Fibroblast of lung (primary cell): ENCODE measurements at regions not wholly inside any gene's neighbourhood (a gene's known extent, or its start where the extent isn't known, plus 50 kb on each side); places are given as distances from the start of the nearest gene placed in this dataset.

ENCODE experiments used
- DNase-seq, 2 donors: peaks; one replicate each; pipeline versions ENCODE4 v3.0.0 to v3.0.0-alpha.2; 2010; ENCODE audit warnings: low read depth in 2 of 2
- H2AFZ ChIP-seq: 2 replicates; pipeline ENCODE4 v1.5.1; 2012; ENCODE audit warnings: low read length, control low read depth, inconsistent platforms
- H3K27ac ChIP-seq: 2 replicates; pipeline ENCODE4 v1.5.1; 2011; ENCODE audit warnings: low read length, control low read depth; ENCODE audit not compliant: insufficient read depth
- H3K27me3 ChIP-seq: 2 replicates; pipeline ENCODE4 v1.5.1; 2011; ENCODE audit warnings: mild to moderate bottlenecking, low read length; ENCODE audit not compliant: control insufficient read depth, insufficient read depth
- H3K36me3 ChIP-seq: 2 replicates; pipeline ENCODE4 v1.5.1; 2011; ENCODE audit warnings: low read length; ENCODE audit not compliant: control insufficient read depth, insufficient read depth
- H3K4me1 ChIP-seq: 2 replicates; pipeline ENCODE4 v1.5.1; 2011; ENCODE audit warnings: low read length; ENCODE audit not compliant: control insufficient read depth, insufficient read depth; ENCODE audit errors: extremely low read depth
- H3K4me2 ChIP-seq: 2 replicates; pipeline ENCODE4 v1.5.1; 2011; ENCODE audit warnings: low read length, control low read depth; ENCODE audit not compliant: insufficient read depth; ENCODE audit errors: extremely low read depth
- H3K4me3 ChIP-seq, 4 experiments: fragments of 200-600 bp in 1 of 4; sonication (generic) in 1 of 4; replicated peaks in 1 of 4; 2 replicates each; pipeline ENCODE4 v1.5.1; 2011 to 2016; ENCODE audit warnings: low read length in 4 of 4, low read depth in 3 of 4, mild to moderate bottlenecking in 3 of 4, control low read depth in 2 of 4, inconsistent platforms in 1 of 4, mixed read lengths in 1 of 4; ENCODE audit not compliant: insufficient read depth in 1 of 4; ENCODE audit errors: control extremely low read depth in 1 of 4
- H3K79me2 ChIP-seq: 2 replicates; pipeline ENCODE4 v1.5.1; 2012; ENCODE audit warnings: mild to moderate bottlenecking, low read length, inconsistent platforms; ENCODE audit not compliant: control insufficient read depth, insufficient read depth
- H3K9ac ChIP-seq: 2 replicates; pipeline ENCODE4 v1.5.1; 2011; ENCODE audit warnings: mild to moderate bottlenecking, low read length, control low read depth; ENCODE audit not compliant: insufficient read depth
- H3K9me3 ChIP-seq: 2 replicates; pipeline ENCODE4 v1.5.1; 2012; ENCODE audit warnings: low read depth, low read length; ENCODE audit not compliant: control insufficient read depth, insufficient read depth
- H4K20me1 ChIP-seq: 2 replicates; pipeline ENCODE4 v1.5.1; 2011; ENCODE audit warnings: low read length; ENCODE audit not compliant: control insufficient read depth, insufficient read depth; ENCODE audit errors: extremely low read depth
- EZH2 ChIP-seq: IDR thresholded peaks from 2 replicates; pipeline ENCODE4 v1.5.1; 2012; ENCODE audit warnings: low read length, control low read depth, mild to moderate bottlenecking; ENCODE audit errors: missing control alignments
- TF ChIP-seq, protein P1 (sequence below), 2 donors: IDR thresholded peaks in 1 of 2; conservative IDR thresholded peaks in 1 of 2; 1 replicate in 1 of 2; 2 replicates in 1 of 2; pipeline ENCODE4 v1.5.1; 2011 to 2012; ENCODE audit warnings: low read length in 2 of 2, control low read depth in 1 of 2, inconsistent platforms in 1 of 2, low read depth in 1 of 2, mild to moderate bottlenecking in 1 of 2

DNA sequence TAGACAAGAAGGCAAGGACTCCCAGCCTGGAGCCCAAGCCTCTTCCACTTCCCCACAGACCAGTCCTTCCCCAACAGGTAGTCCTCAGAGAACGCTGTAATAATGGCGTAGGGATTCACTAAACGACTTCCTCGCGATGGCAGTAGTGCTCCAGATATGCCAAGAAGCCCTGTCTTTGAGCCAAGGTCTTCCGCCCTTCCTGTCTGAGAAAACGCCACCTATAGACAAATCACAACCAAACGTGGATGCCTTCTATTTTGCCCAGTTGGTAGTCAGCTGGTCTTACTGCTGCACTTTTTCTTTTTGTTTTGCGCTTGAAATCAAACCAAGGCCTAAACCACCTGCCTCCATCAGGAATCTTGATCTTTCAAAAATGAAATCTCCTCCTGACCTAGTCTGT lies 203.3 kb downstream of the OR13H1 start:
- DNase-seq = peak in 1 of 2 donors; percentile 79

DNA sequence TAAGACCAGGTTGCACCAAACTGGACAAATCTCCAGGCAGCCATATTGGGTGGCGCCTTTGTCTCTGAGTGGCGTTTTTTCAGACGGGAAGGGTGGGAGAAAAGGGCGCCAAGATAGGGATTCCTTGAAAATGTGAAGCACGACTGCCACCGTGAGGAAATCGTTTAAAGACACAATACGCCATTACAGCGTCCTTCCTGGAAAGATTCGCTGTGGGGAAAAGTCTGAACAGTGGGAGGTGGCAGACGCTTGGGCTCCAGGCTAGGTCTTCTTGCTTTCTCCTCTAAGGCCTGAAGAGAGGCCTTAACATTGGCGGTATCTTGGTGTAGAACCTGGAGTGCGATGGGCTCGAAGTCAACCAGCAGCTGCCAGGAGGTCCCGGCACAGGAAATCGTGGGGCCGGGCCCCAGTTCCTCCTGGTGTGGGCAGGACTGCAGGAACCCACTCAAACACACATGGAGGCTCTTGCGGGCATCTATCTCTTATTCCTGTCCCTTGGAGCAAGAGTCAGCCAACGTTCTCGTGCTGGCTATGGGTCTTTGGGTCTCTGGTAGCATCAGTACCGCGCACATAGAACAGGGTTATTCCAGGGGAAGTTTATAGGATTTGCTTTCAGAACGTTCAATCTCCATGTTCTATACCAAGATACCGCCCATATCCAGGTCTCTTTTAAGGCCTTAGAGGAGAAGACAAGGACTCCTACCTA lies 208.8 kb downstream of the OR13H1 start:
- H3K36me3 ChIP-seq = no peaks in the 10 kb centered on the region
- no peaks in the 10 kb centered on the region for H3K9me3 ChIP-seq
- H3K79me2 ChIP-seq = no peaks in the 10 kb centered on the region
- peak in 1 of 2 donors; percentile 73 for DNase-seq
- no peaks in the 10 kb centered on the region for H3K4me1 ChIP-seq
- TF ChIP-seq, protein P1, sequence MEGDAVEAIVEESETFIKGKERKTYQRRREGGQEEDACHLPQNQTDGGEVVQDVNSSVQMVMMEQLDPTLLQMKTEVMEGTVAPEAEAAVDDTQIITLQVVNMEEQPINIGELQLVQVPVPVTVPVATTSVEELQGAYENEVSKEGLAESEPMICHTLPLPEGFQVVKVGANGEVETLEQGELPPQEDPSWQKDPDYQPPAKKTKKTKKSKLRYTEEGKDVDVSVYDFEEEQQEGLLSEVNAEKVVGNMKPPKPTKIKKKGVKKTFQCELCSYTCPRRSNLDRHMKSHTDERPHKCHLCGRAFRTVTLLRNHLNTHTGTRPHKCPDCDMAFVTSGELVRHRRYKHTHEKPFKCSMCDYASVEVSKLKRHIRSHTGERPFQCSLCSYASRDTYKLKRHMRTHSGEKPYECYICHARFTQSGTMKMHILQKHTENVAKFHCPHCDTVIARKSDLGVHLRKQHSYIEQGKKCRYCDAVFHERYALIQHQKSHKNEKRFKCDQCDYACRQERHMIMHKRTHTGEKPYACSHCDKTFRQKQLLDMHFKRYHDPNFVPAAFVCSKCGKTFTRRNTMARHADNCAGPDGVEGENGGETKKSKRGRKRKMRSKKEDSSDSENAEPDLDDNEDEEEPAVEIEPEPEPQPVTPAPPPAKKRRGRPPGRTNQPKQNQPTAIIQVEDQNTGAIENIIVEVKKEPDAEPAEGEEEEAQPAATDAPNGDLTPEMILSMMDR (conservative IDR thresholded peaks at IDR 0.05 in 1 of 2, IDR thresholded peaks at IDR 0.05 in 1 of 2; ENCODE audit: low read depth in 1 of 2, low read length in 2 of 2) = no peak
- no peak for TF ChIP-seq EZH2
- H4K20me1 ChIP-seq = no peaks in the 10 kb centered on the region
- no peak overlapping the region for H3K9ac ChIP-seq
- peak overlapping the region in 2 of 4 experiments; percentile 5 to 16 for H3K4me3 ChIP-seq
- H2AFZ ChIP-seq = peak overlapping the region; percentile 44
- H3K4me2 ChIP-seq = peak overlapping the region; percentile 39
- H3K27ac ChIP-seq = peak overlapping the region; percentile 30
- no peaks in the 10 kb centered on the region for H3K27me3 ChIP-seq

More for the DNA sequence above, 203.3 kb downstream of the OR13H1 start:
- Histone ChIP-seq H3K4me2 (peak overlapping the region; percentile 75), H2AFZ (peak overlapping the region; percentile 57), H3K79me2 (no peaks in the 10 kb centered on the region), H3K4me3 (peak overlapping the region in 2 of 4 experiments; percentile 51 to 52), H3K9ac (no peak overlapping the region), H3K27me3 (no peaks in the 10 kb centered on the region), H3K36me3 (no peaks in the 10 kb centered on the region), H3K27ac (peak overlapping the region; percentile 69), H3K4me1 (no peaks in the 10 kb centered on the region), H4K20me1 (no peaks in the 10 kb centered on the region), H3K9me3 (no peaks in the 10 kb centered on the region)
- TF ChIP-seq, protein P1 (conservative IDR thresholded peaks at IDR 0.05 in 1 of 2, IDR thresholded peaks at IDR 0.05 in 1 of 2; ENCODE audit: low read depth in 1 of 2, low read length in 2 of 2) = no peak
- no peak for TF ChIP-seq EZH2

DNA sequence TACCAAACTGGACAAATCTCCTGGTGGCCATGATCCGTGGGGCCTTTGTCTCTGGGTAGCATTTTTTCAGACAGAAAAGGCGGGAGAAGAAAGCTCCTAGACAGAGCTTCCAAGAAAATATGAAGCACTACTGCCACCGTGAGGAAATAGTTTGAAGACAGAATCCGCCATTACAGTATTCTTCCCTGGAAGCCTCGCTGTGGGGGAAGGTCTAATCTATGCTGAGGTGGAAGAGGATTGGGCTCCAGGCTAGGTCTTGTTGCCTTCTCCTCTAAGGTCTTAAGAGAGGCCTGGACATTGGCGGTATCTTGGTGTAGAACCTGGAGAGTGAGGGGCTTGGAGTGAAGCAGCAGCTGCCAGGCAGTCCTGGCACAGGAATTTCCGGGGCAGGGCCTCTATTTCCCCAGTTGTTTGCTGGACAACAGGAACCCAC lies 218.9 kb downstream of the OR13H1 start:
- no peaks in the 10 kb centered on the region for H4K20me1 ChIP-seq
- H3K79me2 ChIP-seq = no peaks in the 10 kb centered on the region
- H3K9ac ChIP-seq = no peak overlapping the region
- TF ChIP-seq EZH2 = no peak
- TF ChIP-seq, protein P1 (conservative IDR thresholded peaks at IDR 0.05 in 1 of 2, IDR thresholded peaks at IDR 0.05 in 1 of 2; ENCODE audit: low read depth in 1 of 2, low read length in 2 of 2) = no peak
- H3K4me1 ChIP-seq = no peaks in the 10 kb centered on the region
- H3K4me3 ChIP-seq = no peak overlapping the region
- H3K9me3 ChIP-seq = no peaks in the 10 kb centered on the region
- DNase-seq = peak in 1 of 2 donors; percentile 54
- no peaks in the 10 kb centered on the region for H3K27me3 ChIP-seq
- H3K4me2 ChIP-seq = peak overlapping the region; percentile 34
- H3K36me3 ChIP-seq = no peaks in the 10 kb centered on the region
- no peak overlapping the region for H2AFZ ChIP-seq
- H3K27ac ChIP-seq = no peak overlapping the region
